Skeletal muscle satellite cell (primary cell): ENCODE measurements at regions not wholly inside any gene's neighbourhood (a gene's known extent, or its start where the extent isn't known, plus 50 kb on each side); places are given as distances from the start of the nearest gene placed in this dataset.

Source experiments
- H3K27me3 ChIP-seq: 2 replicates; pipeline ENCODE4 v1.7.0; 2013; ENCODE audit warnings: low read length; ENCODE audit not compliant: control insufficient read depth, insufficient read depth
- H3K36me3 ChIP-seq: 2 replicates; pipeline ENCODE4 v1.7.0; 2013; ENCODE audit warnings: mild to moderate bottlenecking, control low read depth, low read length; ENCODE audit not compliant: insufficient read depth
- H3K4me1 ChIP-seq: 2 replicates; pipeline ENCODE4 v1.7.0; 2013; ENCODE audit warnings: low read length; ENCODE audit not compliant: control insufficient read depth, insufficient read depth
- H3K4me2 ChIP-seq: 2 replicates; pipeline ENCODE4 v1.7.0; 2013; ENCODE audit warnings: mild to moderate bottlenecking, low read length
- H3K4me3 ChIP-seq: 2 replicates; pipeline ENCODE4 v1.7.0; 2013; ENCODE audit warnings: low read length
- H3K9ac ChIP-seq: 2 replicates; pipeline ENCODE4 v1.7.0; 2013; ENCODE audit warnings: mild to moderate bottlenecking, low read depth, low read length, moderate library complexity
- H3K9me3 ChIP-seq: replicated peaks from 2 replicates; pipeline ENCODE4 v1.7.0; 2013; ENCODE audit warnings: mild to moderate bottlenecking, control low read depth, low read length

DNA sequence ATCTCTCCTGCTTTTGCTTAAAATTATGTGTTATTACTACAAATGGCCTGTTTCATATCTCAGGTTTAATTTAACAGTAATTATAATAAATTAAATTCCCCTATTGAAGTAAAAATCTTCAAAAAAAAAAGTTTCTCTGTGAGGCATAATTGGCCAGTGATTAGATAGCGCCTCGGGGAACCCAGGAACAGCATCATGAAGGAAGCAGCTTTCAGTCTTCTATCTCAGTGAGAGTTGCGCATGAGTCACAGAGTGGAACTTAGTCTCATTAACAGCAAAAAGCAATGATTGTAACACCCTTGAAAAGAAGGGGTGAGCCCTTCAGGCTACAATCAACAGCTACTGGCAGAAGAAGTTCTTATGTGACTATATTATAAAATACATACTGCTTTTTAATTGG is 506.2 kb upstream of the ZWINT start:
- H3K4me1 ChIP-seq: no peaks in the 10 kb centered on the region
- H3K27me3 ChIP-seq: no peaks in the 10 kb centered on the region
- H3K9me3 ChIP-seq: no peaks in the 10 kb centered on the region
- no peak overlapping the region for H3K4me3 ChIP-seq
- no peaks in the 10 kb centered on the region for H3K36me3 ChIP-seq
- H3K4me2 ChIP-seq: no peak overlapping the region
- no peak overlapping the region for H3K9ac ChIP-seq

- Histone ChIP-seq H3K4me3 (no peak overlapping the region), H3K27me3 (no peaks in the 10 kb centered on the region), H3K36me3 (no peaks in the 10 kb centered on the region), H3K9me3 (no peaks in the 10 kb centered on the region), H3K9ac (no peak overlapping the region), H3K4me1 (no peaks in the 10 kb centered on the region), H3K4me2 (no peak overlapping the region)
These were observed 495.5 kb upstream of the ZWINT start for GRCh38 chr10:56856569-56856968.

- Histone ChIP-seq H3K9ac (no peak overlapping the region), H3K36me3 (no peaks in the 10 kb centered on the region), H3K4me3 (no peak overlapping the region), H3K4me1 (no peaks in the 10 kb centered on the region), H3K9me3 (no peaks in the 10 kb centered on the region), H3K27me3 (no peaks in the 10 kb centered on the region), H3K4me2 (no peak overlapping the region)
These were observed 484.0 kb upstream of the ZWINT start for GRCh38 chr10:56844978-56845529.

- H3K9me3 ChIP-seq: no peaks in the 10 kb centered on the region
- no peaks in the 10 kb centered on the region for H3K4me1 ChIP-seq
- no peak overlapping the region for H3K4me2 ChIP-seq
- no peaks in the 10 kb centered on the region for H3K36me3 ChIP-seq
- no peak overlapping the region for H3K9ac ChIP-seq
- H3K27me3 ChIP-seq: no peaks in the 10 kb centered on the region
- H3K4me3 ChIP-seq: no peak overlapping the region
These were observed 475.6 kb upstream of the ZWINT start for GRCh38 chr10:56836659-56837058.

DNA sequence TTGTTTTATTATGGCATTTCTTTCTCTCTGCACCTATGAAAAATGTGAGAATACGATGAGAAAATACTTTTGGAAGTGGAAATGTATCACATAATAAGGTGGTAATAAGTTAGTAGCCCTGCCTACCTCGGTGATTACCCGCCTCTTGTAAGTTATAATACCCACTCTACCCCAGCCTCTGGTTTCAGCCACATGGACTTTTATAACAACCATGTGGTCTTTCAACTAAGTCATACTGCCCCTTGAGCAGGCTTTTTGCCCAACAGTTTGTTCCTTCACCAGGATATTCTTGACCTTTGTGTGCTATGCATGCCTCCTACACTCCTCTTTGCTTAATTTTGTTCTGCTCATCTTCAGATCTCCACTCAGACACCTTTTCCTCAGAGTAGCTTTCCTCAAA is 470.6 kb upstream of the ZWINT start:
- Histone ChIP-seq H3K36me3 (no peaks in the 10 kb centered on the region), H3K9me3 (no peaks in the 10 kb centered on the region), H3K4me3 (no peak overlapping the region), H3K9ac (no peak overlapping the region), H3K4me2 (no peak overlapping the region), H3K4me1 (no peaks in the 10 kb centered on the region), H3K27me3 (no peaks in the 10 kb centered on the region)

DNA sequence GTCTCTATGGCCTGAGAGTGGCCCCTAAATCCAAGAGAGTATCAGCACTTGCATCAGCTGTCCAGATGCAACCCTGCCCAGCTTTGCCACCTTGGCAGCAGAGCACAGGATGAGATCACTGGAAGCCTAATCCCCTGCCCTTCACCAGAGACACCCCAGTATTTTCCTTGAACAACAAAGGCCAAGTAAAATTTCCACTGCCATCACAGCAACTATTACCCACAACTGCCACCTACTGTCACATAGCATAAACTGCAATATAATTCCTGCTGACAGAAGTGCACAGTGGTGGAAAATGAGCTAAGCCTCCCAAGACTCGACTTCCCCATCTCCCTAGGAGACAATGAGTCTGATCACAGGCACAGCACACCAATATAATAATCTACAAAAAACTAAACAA is 462.8 kb upstream of the ZWINT start:
- no peak overlapping the region for H3K4me3 ChIP-seq
- no peaks in the 10 kb centered on the region for H3K9me3 ChIP-seq
- no peak overlapping the region for H3K9ac ChIP-seq
- H3K4me1 ChIP-seq: no peaks in the 10 kb centered on the region
- no peaks in the 10 kb centered on the region for H3K36me3 ChIP-seq
- H3K27me3 ChIP-seq: no peaks in the 10 kb centered on the region
- no peak overlapping the region for H3K4me2 ChIP-seq

DNA sequence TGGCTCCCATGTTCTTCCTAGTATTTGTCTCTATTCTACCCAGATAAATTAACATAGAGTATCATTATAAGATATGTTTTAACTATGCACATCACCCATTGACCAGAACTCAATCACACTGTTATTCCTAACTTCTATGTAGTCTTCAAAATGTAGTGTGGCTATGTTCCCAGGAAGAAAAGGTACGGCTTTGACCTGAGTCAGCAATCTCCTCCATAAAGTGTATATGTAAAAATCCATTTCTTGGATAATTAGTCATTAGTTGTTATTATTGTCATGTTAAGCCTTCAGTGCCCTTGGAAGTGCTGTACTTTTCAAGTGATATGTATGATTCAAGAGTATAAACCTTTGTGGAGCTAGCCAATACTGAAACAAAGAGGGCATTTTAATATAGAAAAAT is 444.0 kb upstream of the ZWINT start:
- no peaks in the 10 kb centered on the region for H3K36me3 ChIP-seq
- no peak overlapping the region for H3K9ac ChIP-seq
- H3K4me1 ChIP-seq: no peaks in the 10 kb centered on the region
- H3K27me3 ChIP-seq: no peaks in the 10 kb centered on the region
- peaks cover 4% of the 10 kb centered on the region for H3K9me3 ChIP-seq
- H3K4me3 ChIP-seq: no peak overlapping the region
- H3K4me2 ChIP-seq: no peak overlapping the region

DNA sequence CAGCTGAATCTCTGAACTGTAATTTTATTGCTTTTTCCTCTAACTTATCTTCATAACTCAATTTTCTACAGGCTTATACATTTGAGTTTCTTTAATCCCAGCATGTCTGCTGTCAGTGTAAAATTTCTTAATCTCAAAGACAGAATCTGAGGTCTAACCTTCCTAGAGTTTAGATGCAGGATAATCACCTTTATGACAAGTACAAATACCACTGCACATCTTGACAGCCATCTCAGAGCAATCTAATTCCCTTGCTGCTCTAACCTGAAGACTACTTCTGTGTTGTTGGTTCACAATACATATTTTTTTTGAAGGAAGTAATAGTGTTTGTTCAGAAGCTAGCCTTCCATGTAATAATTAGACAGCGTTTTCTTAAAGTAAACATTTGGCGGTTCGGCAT is 424.2 kb upstream of the ZWINT start:
- Histone ChIP-seq H3K4me3 (no peak overlapping the region), H3K9ac (no peak overlapping the region), H3K9me3 (peaks cover 7% of the 10 kb centered on the region), H3K27me3 (no peaks in the 10 kb centered on the region), H3K4me2 (no peak overlapping the region), H3K36me3 (no peaks in the 10 kb centered on the region), H3K4me1 (no peaks in the 10 kb centered on the region)

DNA sequence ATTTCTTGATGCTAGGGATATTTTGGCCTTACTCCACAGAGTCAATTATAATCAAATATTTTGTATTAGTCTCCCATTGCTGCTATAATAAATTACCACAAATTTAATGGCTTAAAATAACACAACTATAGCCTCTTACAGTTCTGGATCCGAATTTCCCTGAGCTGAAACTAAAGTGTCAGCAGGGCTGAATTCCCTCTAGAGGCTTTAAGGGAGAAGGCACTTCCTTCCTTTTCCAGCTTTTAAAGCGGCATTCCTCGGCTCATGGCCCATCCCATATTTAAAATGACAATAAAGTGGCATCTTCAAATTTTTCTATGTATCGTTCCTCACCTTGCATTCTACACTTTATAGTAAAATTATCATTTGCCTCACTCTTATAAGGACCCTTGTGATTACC is 421.4 kb upstream of the ZWINT start:
- no peaks in the 10 kb centered on the region for H3K27me3 ChIP-seq
- no peak overlapping the region for H3K9ac ChIP-seq
- H3K4me3 ChIP-seq: no peak overlapping the region
- H3K36me3 ChIP-seq: no peaks in the 10 kb centered on the region
- H3K4me2 ChIP-seq: no peak overlapping the region
- no peaks in the 10 kb centered on the region for H3K4me1 ChIP-seq
- H3K9me3 ChIP-seq: peaks cover 7% of the 10 kb centered on the region

DNA sequence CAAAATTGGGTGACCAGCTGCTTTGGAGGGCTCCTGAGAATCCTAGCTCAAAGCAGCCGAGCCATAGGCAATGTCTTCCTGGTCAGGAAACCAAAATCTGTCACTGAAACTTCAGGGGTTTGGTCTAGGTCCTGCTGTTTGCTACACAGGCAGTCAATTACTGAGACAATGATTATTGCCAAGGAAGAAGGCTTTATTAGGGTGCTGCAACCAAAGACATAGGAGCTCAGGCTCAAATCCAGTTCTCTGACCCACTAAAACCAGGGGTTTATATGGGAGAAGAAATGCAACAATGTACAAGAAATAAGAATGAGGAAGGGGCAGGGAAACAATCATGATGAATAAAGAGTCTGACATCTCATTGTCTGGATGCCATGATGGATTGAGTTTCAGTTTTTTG is 410.3 kb upstream of the ZWINT start:
- Histone ChIP-seq H3K4me1 (no peaks in the 10 kb centered on the region), H3K36me3 (no peaks in the 10 kb centered on the region), H3K9ac (no peak overlapping the region), H3K4me2 (no peak overlapping the region), H3K9me3 (no peaks in the 10 kb centered on the region), H3K4me3 (no peak overlapping the region), H3K27me3 (no peaks in the 10 kb centered on the region)

DNA sequence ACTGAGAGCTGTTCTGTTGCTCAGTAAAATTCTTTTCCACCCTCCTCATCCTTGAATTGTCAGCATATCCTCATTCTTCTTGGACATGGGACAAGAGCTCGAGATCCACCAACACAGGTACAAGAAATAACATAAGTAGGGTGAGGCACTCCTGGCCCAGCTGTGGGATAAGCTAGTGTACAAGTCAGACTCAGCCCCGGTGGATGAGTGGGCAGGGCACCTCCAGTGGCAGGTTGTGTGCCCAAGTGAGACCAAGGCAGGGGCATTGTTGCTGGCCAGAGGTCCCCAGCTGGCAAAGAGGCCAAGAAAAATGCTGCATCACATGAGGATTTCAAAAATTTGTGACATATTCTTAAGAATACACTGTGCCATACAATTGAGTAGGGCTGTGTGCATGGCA is 402.0 kb upstream of the ZWINT start:
- peaks cover 5% of the 10 kb centered on the region for H3K9me3 ChIP-seq
- no peak overlapping the region for H3K4me2 ChIP-seq
- no peaks in the 10 kb centered on the region for H3K27me3 ChIP-seq
- no peak overlapping the region for H3K9ac ChIP-seq
- no peaks in the 10 kb centered on the region for H3K4me1 ChIP-seq
- H3K4me3 ChIP-seq: no peak overlapping the region
- no peaks in the 10 kb centered on the region for H3K36me3 ChIP-seq

GRCh38 chr10:56745490-56745889 is 384.4 kb upstream of the ZWINT start:
- Histone ChIP-seq H3K36me3 (no peaks in the 10 kb centered on the region), H3K9me3 (peaks cover 2% of the 10 kb centered on the region), H3K4me1 (no peaks in the 10 kb centered on the region), H3K4me2 (no peak overlapping the region), H3K27me3 (no peaks in the 10 kb centered on the region), H3K9ac (no peak overlapping the region), H3K4me3 (no peak overlapping the region)
